MM.1S (cell line): ENCODE measurements at regions not wholly inside any gene's neighbourhood (a gene's known extent, or its start where the extent isn't known, plus 50 kb on each side); places are given as distances from the start of the nearest gene placed in this dataset.
"Not testable (repeated sequence)": the region's sequence is repeated elsewhere in the genome, so short reads cannot be mapped to it uniquely, and the experiment has no call there.

Experiments used
- DNase-seq: peaks from one replicate; pipeline ENCODE4 v3.0.0-alpha.2; 2015
- H2AFZ ChIP-seq: fragments of 300-600 bp; sonication (generic); 2 replicates; pipeline ENCODE4 v1.6.0; 2016; ENCODE audit warnings: antibody characterized with exemption, low read length
- H3F3A ChIP-seq: fragments of 300-600 bp; sonication (generic); 2 replicates; pipeline ENCODE4 v1.6.1; 2016; ENCODE audit warnings: mild to moderate bottlenecking, antibody characterized with exemption, low read length, moderate library complexity, mixed read lengths; ENCODE audit not compliant: insufficient read depth
- H3K27ac ChIP-seq: fragments of 300-600 bp; sonication (generic); 2 replicates; pipeline ENCODE4 v1.5.1; 2016; ENCODE audit warnings: mild to moderate bottlenecking, low read length
- H3K27me3 ChIP-seq: fragments of 300-600 bp; sonication (generic); replicated peaks from 2 replicates; pipeline ENCODE4 v1.6.0; 2016; ENCODE audit warnings: low read length; ENCODE audit not compliant: insufficient read depth
- H3K36me3 ChIP-seq: fragments of 300-600 bp; sonication (generic); replicated peaks from 2 replicates; pipeline ENCODE4 v1.6.1; 2016; ENCODE audit warnings: mild to moderate bottlenecking, low read length, mixed read lengths; ENCODE audit not compliant: insufficient read depth
- H3K4me1 ChIP-seq: fragments of 300-600 bp; sonication (generic); 2 replicates; pipeline ENCODE4 v1.6.1; 2016; ENCODE audit warnings: low read length, mixed read lengths
- H3K4me2 ChIP-seq: fragments of 300-600 bp; sonication (generic); 2 replicates; pipeline ENCODE4 v1.6.0; 2016; ENCODE audit warnings: low read depth, low read length
- H3K4me3 ChIP-seq: fragments of 300-600 bp; sonication (generic); 2 replicates; pipeline ENCODE4 v1.5.1; 2016; ENCODE audit warnings: low read length, mixed read lengths
- H3K79me2 ChIP-seq: fragments of 300-600 bp; sonication (generic); 2 replicates; pipeline ENCODE4 v1.6.1; 2016; ENCODE audit warnings: mixed run types, low read length, mixed read lengths
- H3K9ac ChIP-seq: fragments of 300-600 bp; sonication (generic); 2 replicates; pipeline ENCODE4 v1.6.1; 2016; ENCODE audit warnings: low read length, mixed read lengths
- H3K9me2 ChIP-seq: fragments of 300-600 bp; sonication (generic); replicated peaks from 2 replicates; pipeline ENCODE4 v1.6.1; 2016; ENCODE audit warnings: mild to moderate bottlenecking, low read length, mixed read lengths; ENCODE audit not compliant: insufficient read depth
- H3K9me3 ChIP-seq: fragments of 300-600 bp; sonication (generic); replicated peaks from 2 replicates; pipeline ENCODE4 v1.6.1; 2016; ENCODE audit warnings: mild to moderate bottlenecking, low read length, mixed read lengths; ENCODE audit not compliant: insufficient read depth
- H4K20me1 ChIP-seq: fragments of 300-600 bp; sonication (generic); 2 replicates; pipeline ENCODE4 v1.6.1; 2016; ENCODE audit warnings: mild to moderate bottlenecking, low read length, moderate library complexity, mixed read lengths; ENCODE audit not compliant: insufficient read depth
- CTCF ChIP-seq: fragments of 300-600 bp; sonication (generic); IDR thresholded peaks from 2 replicates; pipeline ENCODE4 v1.5.1; 2016; ENCODE audit warnings: antibody characterized with exemption, low read length, mixed read lengths
- EZH2 ChIP-seq: fragments of 300-600 bp; sonication (generic); optimal IDR thresholded peaks from 2 replicates; pipeline ENCODE3; 2017; ENCODE audit warnings: low read depth, mild to moderate bottlenecking, antibody characterized with exemption, low read length, mixed read lengths
- EZH2phosphoT487 ChIP-seq: fragments of 300-600 bp; sonication (generic); IDR thresholded peaks from 2 replicates; pipeline ENCODE4 v1.6.1; 2018; ENCODE audit warnings: antibody characterized with exemption, low read length

GRCh38 chr3:110989446-110989845 is 82.2 kb upstream of the NECTIN3 start:
- no peaks in the 10 kb centered on the region for H3K9me3 ChIP-seq
- no peaks in the 10 kb centered on the region for H3F3A ChIP-seq
- H3K4me3 ChIP-seq: no peak overlapping the region
- TF ChIP-seq EZH2 (no peak), EZH2phosphoT487 (no peak), CTCF (no peak)
- DNase-seq: no peak
- H2AFZ ChIP-seq: no peak overlapping the region
- H4K20me1 ChIP-seq: no peaks in the 10 kb centered on the region
- H3K79me2 ChIP-seq: no peaks in the 10 kb centered on the region
- H3K4me2 ChIP-seq: no peak overlapping the region
- H3K9me2 ChIP-seq: no peaks in the 10 kb centered on the region
- no peak overlapping the region for H3K9ac ChIP-seq
- H3K4me1 ChIP-seq: no peaks in the 10 kb centered on the region
- H3K27me3 ChIP-seq: no peaks in the 10 kb centered on the region
- H3K36me3 ChIP-seq: no peaks in the 10 kb centered on the region
- H3K27ac ChIP-seq: no peak overlapping the region

- no peak overlapping the region for H2AFZ ChIP-seq
- H3K79me2 ChIP-seq: no peaks in the 10 kb centered on the region
- peaks cover 15% of the 10 kb centered on the region for H3K4me1 ChIP-seq
- no peaks in the 10 kb centered on the region for H3K27me3 ChIP-seq
- DNase-seq: no peak
- H4K20me1 ChIP-seq: no peaks in the 10 kb centered on the region
- no peak for TF ChIP-seq CTCF
- TF ChIP-seq EZH2phosphoT487: no peak
- no peak for TF ChIP-seq EZH2
- H3K4me2 ChIP-seq: no peak overlapping the region
- no peak overlapping the region for H3K27ac ChIP-seq
- no peaks in the 10 kb centered on the region for H3K9me2 ChIP-seq
- no peak overlapping the region for H3K9ac ChIP-seq
- H3K36me3 ChIP-seq: no peaks in the 10 kb centered on the region
- no peaks in the 10 kb centered on the region for H3K9me3 ChIP-seq
- no peak overlapping the region for H3K4me3 ChIP-seq
- no peaks in the 10 kb centered on the region for H3F3A ChIP-seq
These were observed 76.0 kb upstream of the NECTIN3 start for GRCh38 chr3:110995461-110996231.

DNA sequence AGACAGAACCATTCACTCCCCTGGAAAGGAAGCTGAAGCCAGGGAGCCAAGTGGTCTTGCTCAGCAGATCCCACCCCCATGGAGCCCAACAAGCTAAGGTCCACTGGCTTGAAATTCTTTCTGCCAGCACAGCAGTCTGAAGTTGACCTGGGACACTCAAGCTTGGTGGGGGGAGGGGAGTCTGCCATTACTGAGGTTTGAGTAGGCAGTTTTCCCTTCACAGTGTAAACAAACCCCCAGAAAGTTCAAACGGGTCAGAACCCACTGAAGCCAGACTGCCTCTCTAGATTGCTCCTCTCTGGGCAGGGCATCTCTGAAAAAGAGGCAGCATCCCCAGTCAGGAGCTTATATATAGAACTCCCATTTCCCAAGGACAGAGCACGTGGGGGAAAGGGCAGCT is 72.8 kb upstream of the NECTIN3 start:
- not testable (repeated sequence) for H3K9me2 ChIP-seq, H3K27me3 ChIP-seq, H4K20me1 ChIP-seq, H3F3A ChIP-seq, H3K9me3 ChIP-seq, H3K36me3 ChIP-seq, DNase-seq, H3K79me2 ChIP-seq
- H3K4me1 ChIP-seq: peaks cover 15% of the 10 kb centered on the region
- 0 out of 2 replicates have a peak overlapping the region, but pooled peaks have one; percentile 25 for H3K4me3 ChIP-seq
- H3K27ac ChIP-seq: peak overlapping the region; percentile 72
- peak overlapping the region; percentile 62; the same call in 1 of the 2 replicates for H3K4me2 ChIP-seq
- peak overlapping the region; percentile 72 for H2AFZ ChIP-seq
- H3K9ac ChIP-seq: peak overlapping the region; percentile 41; the same call in 1 of the 2 replicates

DNA sequence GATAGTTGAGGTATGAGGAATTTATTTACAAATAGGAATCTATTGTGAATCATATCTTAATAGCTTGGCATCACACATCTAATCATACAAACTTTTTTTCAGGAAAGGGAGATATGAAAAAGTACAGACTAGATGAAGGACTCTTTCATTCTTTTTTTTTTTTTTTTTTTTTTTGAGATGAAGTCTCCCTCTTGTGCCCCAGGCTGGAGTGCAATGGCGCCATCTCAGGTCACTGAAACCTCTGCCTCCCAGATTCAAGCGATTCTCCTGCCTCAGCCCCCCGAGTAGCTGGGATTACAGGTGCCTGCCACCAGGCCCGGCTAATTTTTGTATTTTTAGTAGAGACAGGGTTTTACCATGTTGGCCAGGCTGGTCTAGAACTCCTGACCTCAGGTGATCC is 65.1 kb upstream of the NECTIN3 start:
- not testable (repeated sequence) for H3K36me3 ChIP-seq, H2AFZ ChIP-seq, H3K9me2 ChIP-seq, H4K20me1 ChIP-seq, H3K4me3 ChIP-seq, H3K4me2 ChIP-seq, H3F3A ChIP-seq, H3K27me3 ChIP-seq, DNase-seq, H3K79me2 ChIP-seq, H3K4me1 ChIP-seq, H3K27ac ChIP-seq, H3K9me3 ChIP-seq, H3K9ac ChIP-seq
